Endothelial cell of umbilical vein (primary cell): ENCODE measurements at regions not wholly inside any gene's neighbourhood (a gene's known extent, or its start where the extent isn't known, plus 50 kb on each side); places are given as distances from the start of the nearest gene placed in this dataset.

Experiments used
- BruUV-seq: library from RNA; stranded (reverse); fragments of 400-500 nt; replicated peaks from 2 replicates; lab custom pipeline; 2021; lab: Mats Ljungman, UMichigan
- CTCF ChIA-PET: fragments of 300-600, 350-600 bp; sonication (Branson Sonifier 250); formaldehyde crosslinking; loops from one replicate; lab custom pipeline; 2021; ENCODE audit warnings: antibody characterized with exemption, inconsistent platforms; lab: Charles Lee
- POLR2A ChIA-PET: fragments of 300-600, 350-600 bp; sonication (Branson Sonifier 250); formaldehyde crosslinking; loops from one replicate; lab custom pipeline; 2021; ENCODE audit warnings: antibody characterized with exemption, inconsistent platforms; lab: Charles Lee
- DNase-seq: peaks from one replicate; pipeline ENCODE4 v3.0.0-alpha.2; 2011; ENCODE audit warnings: low read depth, low spot score
- FAIRE-seq: peaks from 2 replicates; lab custom pipeline; 2011; peaks lifted over from hg19 to GRCh38; lab: Jason Lieb, UNC
- H2AFZ ChIP-seq: 2 replicates; pipeline ENCODE4 v1.6.0; 2012; ENCODE audit warnings: low read depth, low read length, control low read depth, inconsistent platforms
- H3K27ac ChIP-seq: 2 replicates; pipeline ENCODE4 v1.5.1; 2011; ENCODE audit warnings: low read depth, mild to moderate bottlenecking, control low read depth, low read length, moderate library complexity; ENCODE audit not compliant: insufficient read depth
- H3K27me3 ChIP-seq, 2 experiments: 2 replicates each; pipeline versions ENCODE4 v1.6.0 to v1.6.1; 2011; ENCODE audit warnings: low read length in 2 of 2, mixed read lengths in 1 of 2; ENCODE audit not compliant: control insufficient read depth in 2 of 2, insufficient read depth in 2 of 2
- H3K36me3 ChIP-seq, 2 experiments: 2 replicates in 1 of 2; 3 replicates in 1 of 2; pipeline ENCODE4 v1.5.1; 2011; ENCODE audit warnings: low read length in 2 of 2, mild to moderate bottlenecking in 1 of 2, moderate library complexity in 1 of 2; ENCODE audit not compliant: control insufficient read depth in 2 of 2, insufficient read depth in 2 of 2; ENCODE audit errors: extremely low read depth in 1 of 2
- H3K4me1 ChIP-seq: 3 replicates; pipeline ENCODE4 v1.5.1; 2011; ENCODE audit warnings: mild to moderate bottlenecking, low read length; ENCODE audit not compliant: control insufficient read depth, insufficient read depth; ENCODE audit errors: extremely low read depth
- H3K4me2 ChIP-seq: 2 replicates; pipeline ENCODE4 v1.6.1; 2011; ENCODE audit warnings: low read length, control low read depth, mixed read lengths; ENCODE audit not compliant: insufficient read depth
- H3K4me3 ChIP-seq, 3 experiments: fragments of 200-600 bp in 1 of 3; sonication (generic), shearing (Covaris generic) in 1 of 3; replicated peaks in 1 of 3; 2 replicates each; pipeline ENCODE4 v1.5.1; 2011 to 2016; ENCODE audit warnings: control low read depth in 3 of 3, low read length in 3 of 3, mild to moderate bottlenecking in 2 of 3, inconsistent platforms in 1 of 3, low read depth in 1 of 3, moderate library complexity in 1 of 3; ENCODE audit not compliant: insufficient read depth in 1 of 3
- H3K79me2 ChIP-seq: 2 replicates; pipeline ENCODE4 v1.6.0; 2012; ENCODE audit warnings: low read length, inconsistent platforms; ENCODE audit not compliant: control insufficient read depth, insufficient read depth
- H3K9ac ChIP-seq: replicated peaks from 2 replicates; pipeline ENCODE3; 2011; ENCODE audit warnings: low read length, control low read depth; ENCODE audit not compliant: insufficient read depth; ENCODE audit errors: extremely low read depth
- H3K9me1 ChIP-seq: replicated peaks from 3 replicates; pipeline ENCODE4 v1.6.0; 2011; ENCODE audit warnings: mild to moderate bottlenecking, low read length; ENCODE audit not compliant: control insufficient read depth, insufficient read depth; ENCODE audit errors: extremely low read depth
- H3K9me3 ChIP-seq: replicated peaks from 2 replicates; pipeline ENCODE4 v1.5.1; 2012; ENCODE audit warnings: low read length, inconsistent platforms; ENCODE audit not compliant: control insufficient read depth, insufficient read depth
- H4K20me1 ChIP-seq: replicated peaks from 2 replicates; pipeline ENCODE3; 2011; ENCODE audit warnings: mild to moderate bottlenecking, low read length; ENCODE audit not compliant: control insufficient read depth, insufficient read depth; ENCODE audit errors: extremely low read depth
- CTCF ChIP-seq, 2 donors: IDR thresholded peaks; 1 replicate in 1 of 2; 2 replicates in 1 of 2; pipeline ENCODE4 v1.5.1; 2011; ENCODE audit warnings: low read length in 2 of 2, mild to moderate bottlenecking in 2 of 2, moderate library complexity in 2 of 2, control low read depth in 1 of 2, inconsistent platforms in 1 of 2, low read depth in 1 of 2; ENCODE audit not compliant: insufficient read depth in 1 of 2; ENCODE audit errors: extremely low read depth in 1 of 2
- EZH2 ChIP-seq: IDR thresholded peaks from 2 replicates; pipeline ENCODE4 v1.6.1; 2012; ENCODE audit warnings: borderline replicate concordance, low read depth, mild to moderate bottlenecking, moderate library complexity, low read length, inconsistent platforms; ENCODE audit not compliant: severe bottlenecking
- FOS ChIP-seq: IDR thresholded peaks from 2 replicates; pipeline ENCODE4 v1.6.1; 2011; ENCODE audit warnings: mild to moderate bottlenecking, low read length, moderate library complexity, borderline replicate concordance; ENCODE audit not compliant: insufficient read depth
- GATA2 ChIP-seq: IDR thresholded peaks from 2 replicates; pipeline ENCODE4 v1.7.0; 2011; ENCODE audit warnings: low read depth, mild to moderate bottlenecking, moderate library complexity, mixed read lengths, low read length; ENCODE audit not compliant: insufficient read length, insufficient read depth
- JUN ChIP-seq: IDR thresholded peaks from 2 replicates; pipeline ENCODE4 v1.6.1; 2011; ENCODE audit warnings: borderline replicate concordance, low read depth; ENCODE audit not compliant: insufficient read length, insufficient read depth
- MAX ChIP-seq: IDR thresholded peaks from 2 replicates; pipeline ENCODE4 v1.6.1; 2011; ENCODE audit not compliant: insufficient read depth, insufficient read length
- MYC ChIP-seq: IDR thresholded peaks from one replicate; pipeline ENCODE4 v1.6.1; 2011; ENCODE audit warnings: mild to moderate bottlenecking, low read depth, low read length
- POLR2A ChIP-seq: IDR thresholded peaks from 2 replicates; pipeline ENCODE4 v1.6.1; 2012; ENCODE audit warnings: low read depth, mild to moderate bottlenecking, control low read depth, low read length
- POLR2AphosphoS5 ChIP-seq: IDR thresholded peaks from 2 replicates; pipeline ENCODE4 v1.6.1; 2012; ENCODE audit warnings: low read depth, mild to moderate bottlenecking, control low read depth, low read length, moderate library complexity; ENCODE audit not compliant: insufficient read depth
- dilution Hi-C: fragments of 300-500 bp; cut with MboI; formaldehyde crosslinking; loops from one replicate; pipeline ENCODE4 v1.15.0; 2019; ENCODE audit warnings: low sequenced_read_pairs; ENCODE audit not compliant: extremely low pct_ligation_motif_present
- intact Hi-C: fragments of 100-400 bp; cut with micrococcal nuclease; formaldehyde crosslinking; loops from one replicate; pipeline ENCODE4 v1.10.0; 2022

DNA sequence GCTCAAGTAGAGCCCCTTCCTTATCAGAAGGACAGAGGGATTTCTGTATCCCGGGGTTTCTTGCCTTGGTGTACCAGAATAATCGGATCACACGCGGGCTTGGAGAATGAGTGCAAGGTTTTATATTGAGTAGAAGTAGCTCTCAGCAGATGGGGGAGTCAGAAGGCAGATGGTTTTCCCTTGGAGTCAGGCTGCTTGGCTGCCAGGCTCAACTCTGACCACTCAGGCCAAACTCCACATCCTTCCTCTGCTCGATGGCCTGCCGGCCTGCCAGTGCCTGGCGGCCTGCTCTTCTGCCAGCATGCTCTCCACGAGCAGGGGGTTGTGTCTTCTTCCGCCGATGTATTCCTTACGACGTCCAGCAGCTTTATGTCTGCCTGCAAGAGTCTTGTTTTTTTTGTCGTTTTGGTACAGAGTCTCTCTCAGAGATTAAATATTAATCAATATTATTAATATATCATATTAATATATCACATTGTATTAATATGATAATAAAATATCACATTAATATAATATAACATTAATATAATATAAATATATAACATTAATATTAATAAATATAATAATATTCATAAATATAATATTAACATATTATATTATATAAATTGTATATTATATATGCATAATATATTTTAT, 229.2 kb upstream of the WSCD1 start:
- CTCF ChIA-PET: no interaction called here
- H3K27ac ChIP-seq: no peak overlapping the region
- H3K36me3 ChIP-seq: no peaks in the 10 kb centered on the region
- H3K4me2 ChIP-seq: no peak overlapping the region
- no peak for FAIRE-seq
- H3K79me2 ChIP-seq: no peaks in the 10 kb centered on the region
- peak overlapping the region; percentile 23 for H2AFZ ChIP-seq
- H3K9ac ChIP-seq: no peak overlapping the region
- intact Hi-C loops (no loop called here), dilution Hi-C loops (no loop called here)
- H3K4me3 ChIP-seq: no peak overlapping the region
- no peaks in the 10 kb centered on the region for H3K27me3 ChIP-seq
- no peak for DNase-seq
- peaks cover 5% of the 10 kb centered on the region for H3K4me1 ChIP-seq
- H4K20me1 ChIP-seq: no peaks in the 10 kb centered on the region
- no TSS peak for BruUV-seq
- no peaks in the 10 kb centered on the region for H3K9me3 ChIP-seq
- POLR2A ChIA-PET: no interaction called here
- H3K9me1 ChIP-seq: no peaks in the 10 kb centered on the region
- no peak for TF ChIP-seq FOS
- no peak for TF ChIP-seq GATA2
- no peak for TF ChIP-seq EZH2
- TF ChIP-seq MYC: no peak
- no peak for TF ChIP-seq MAX
- TF ChIP-seq CTCF (IDR thresholded peaks at IDR 0.05; ENCODE audit: extremely low read depth in 1 of 2, insufficient read depth in 1 of 2, low read depth in 1 of 2, low read length in 2 of 2): no peak
- TF ChIP-seq JUN: no peak
- no peak for TF ChIP-seq POLR2AphosphoS5
- TF ChIP-seq POLR2A: no peak
